HEK293 (cell line): ENCODE measurements at regions not wholly inside any gene's neighbourhood (a gene's known extent, or its start where the extent isn't known, plus 50 kb on each side); places are given as distances from the start of the nearest gene placed in this dataset.

ENCODE experiments used
- SETDB1 ChIP-seq: IDR thresholded peaks from one replicate; pipeline ENCODE4 v1.6.1; 2017; ENCODE audit warnings: mild to moderate bottlenecking, low read length, moderate library complexity, mixed read lengths; ENCODE audit not compliant: insufficient read length
- ZNF121 ChIP-seq: fragments of 450-650 bp; formaldehyde crosslinking; IDR thresholded peaks from 2 replicates; pipeline ENCODE4 v1.5.1; 2016; ENCODE audit warnings: missing biosample characterization, missing genetic modification characterization
- ZNF701 ChIP-seq: fragments of 450-650 bp; formaldehyde crosslinking; IDR thresholded peaks from 2 replicates; pipeline ENCODE4 v1.5.1; 2016; ENCODE audit warnings: missing biosample characterization, missing genetic modification characterization

DNA sequence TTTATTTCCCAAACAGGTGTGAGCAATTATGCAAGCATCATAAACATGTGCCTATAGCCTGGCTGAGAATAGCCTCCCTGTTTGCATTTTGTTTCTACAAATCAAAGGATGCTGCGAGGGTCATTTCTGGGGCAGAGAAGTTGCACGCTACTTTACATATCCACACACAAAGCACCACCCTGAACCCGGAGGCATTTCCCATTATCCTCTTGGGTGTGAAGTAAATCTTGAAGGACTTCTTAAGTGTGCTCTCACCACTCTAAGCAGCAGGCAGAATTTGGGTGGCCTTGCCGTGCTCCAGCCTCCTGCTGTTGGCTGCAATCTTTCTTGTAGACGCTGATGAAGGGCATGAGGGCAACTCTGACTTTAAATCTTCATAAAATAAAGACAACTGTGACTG, 124.0 kb upstream of the TLE4 start:
- TF ChIP-seq ZNF121 (tag by site-specific recombination) (no peak), SETDB1 (no peak), ZNF701 (no peak)
